ENCODE measurements at regions not wholly inside any gene's neighbourhood (a gene's known extent, or its start where the extent isn't known, plus 50 kb on each side); places are given as distances from the start of the nearest gene placed in this dataset.

GRCh38 chr16:79310710-79311109 lies 289.8 kb downstream of the MAF start:
- H3K4me3 ChIP-seq, result no peak overlapping the region
- no peaks in the 10 kb centered on the region for H3K27me3 ChIP-seq (ENCODE audit: control insufficient read depth in 3 of 3, insufficient read depth in 3 of 3, low read length in 2 of 3)
- 87 to 92% methylated on average over 7 of the region's 7 CpGs for WGBS, 2 donors
- H3K36me3 ChIP-seq (ENCODE audit: control insufficient read depth in 4 of 4, insufficient read depth in 4 of 4, low read length in 4 of 4), result no peaks in the 10 kb centered on the region
- no peaks in the 10 kb centered on the region for H3K4me1 ChIP-seq (ENCODE audit: control insufficient read depth in 5 of 5, insufficient read depth in 5 of 5, low read length in 5 of 5)
- DNase-seq (no peak), ATAC-seq (ENCODE audit: insufficient read depth, low FRiP score) (no peak)
- H3K27ac ChIP-seq (ENCODE audit: low read depth in 1 of 2, low read length in 1 of 2), result no peak overlapping the region
- no peak for TF ChIP-seq CTCF (IDR thresholded peaks at IDR 0.05; ENCODE audit: control extremely low read depth, extremely low read depth)
- no peak overlapping the region for H3K9ac ChIP-seq (ENCODE audit: insufficient read depth in 1 of 2, low read length in 2 of 2)
- no peaks in the 10 kb centered on the region for H3K9me3 ChIP-seq (ENCODE audit: control insufficient read depth in 4 of 4, insufficient read depth in 3 of 4, low read length in 3 of 4)

- H3K27me3 ChIP-seq (ENCODE audit: control insufficient read depth in 3 of 3, insufficient read depth in 3 of 3, low read length in 2 of 3), result no peaks in the 10 kb centered on the region
- no peak overlapping the region for H3K9ac ChIP-seq (ENCODE audit: insufficient read depth in 1 of 2, low read length in 2 of 2)
- no peak for DNase-seq
- no peak for TF ChIP-seq CTCF (IDR thresholded peaks at IDR 0.05; ENCODE audit: control extremely low read depth, extremely low read depth)
- H3K27ac ChIP-seq (ENCODE audit: low read depth in 1 of 2, low read length in 1 of 2), result no peak overlapping the region
- H3K9me3 ChIP-seq (ENCODE audit: control insufficient read depth in 4 of 4, insufficient read depth in 3 of 4, low read length in 3 of 4), result no peaks in the 10 kb centered on the region
- H3K36me3 ChIP-seq (ENCODE audit: control insufficient read depth in 4 of 4, insufficient read depth in 4 of 4, low read length in 4 of 4), result no peaks in the 10 kb centered on the region
- ATAC-seq (ENCODE audit: insufficient read depth, low FRiP score), result no peak
- no peaks in the 10 kb centered on the region for H3K4me1 ChIP-seq (ENCODE audit: control insufficient read depth in 5 of 5, insufficient read depth in 5 of 5, low read length in 5 of 5)
- H3K4me3 ChIP-seq, result no peak overlapping the region
- WGBS, 2 donors, result 63 to 68% methylated on average over 6 of the region's 6 CpGs
Observed at GRCh38 chr16:79309606-79310005, 290.9 kb downstream of the MAF start.

GRCh38 chr16:79307214-79307613 lies 293.3 kb downstream of the MAF start:
- DNase-seq (no peak), ATAC-seq (ENCODE audit: insufficient read depth, low FRiP score) (no peak)
- no peaks in the 10 kb centered on the region for H3K9me3 ChIP-seq (ENCODE audit: control insufficient read depth in 4 of 4, insufficient read depth in 3 of 4, low read length in 3 of 4)
- H3K36me3 ChIP-seq (ENCODE audit: control insufficient read depth in 4 of 4, insufficient read depth in 4 of 4, low read length in 4 of 4), result no peaks in the 10 kb centered on the region
- H3K27ac ChIP-seq (ENCODE audit: low read depth in 1 of 2, low read length in 1 of 2), result no peak overlapping the region
- no peak overlapping the region for H3K9ac ChIP-seq (ENCODE audit: insufficient read depth in 1 of 2, low read length in 2 of 2)
- peaks cover 0 to 10% (median 0%) of the 10 kb centered on the region in 5 donors for H3K4me1 ChIP-seq (ENCODE audit: control insufficient read depth in 5 of 5, insufficient read depth in 5 of 5, low read length in 5 of 5)
- 71 to 80% methylated on average over 10 of the region's 10 CpGs for WGBS, 2 donors
- TF ChIP-seq CTCF (IDR thresholded peaks at IDR 0.05; ENCODE audit: control extremely low read depth, extremely low read depth), result no peak
- H3K4me3 ChIP-seq, result no peak overlapping the region
- no peaks in the 10 kb centered on the region for H3K27me3 ChIP-seq (ENCODE audit: control insufficient read depth in 3 of 3, insufficient read depth in 3 of 3, low read length in 2 of 3)

GRCh38 chr16:79305074-79305473 lies 295.5 kb downstream of the MAF start:
- H3K4me3 ChIP-seq, result no peak overlapping the region
- no peak overlapping the region for H3K9ac ChIP-seq (ENCODE audit: insufficient read depth in 1 of 2, low read length in 2 of 2)
- DNase-seq (no peak), ATAC-seq (ENCODE audit: insufficient read depth, low FRiP score) (no peak)
- no peak overlapping the region for H3K27ac ChIP-seq (ENCODE audit: low read depth in 1 of 2, low read length in 1 of 2)
- H3K4me1 ChIP-seq (ENCODE audit: control insufficient read depth in 5 of 5, insufficient read depth in 5 of 5, low read length in 5 of 5), result peaks cover 0 to 10% (median 0%) of the 10 kb centered on the region in 5 donors
- no peaks in the 10 kb centered on the region for H3K27me3 ChIP-seq (ENCODE audit: control insufficient read depth in 3 of 3, insufficient read depth in 3 of 3, low read length in 2 of 3)
- no peak for TF ChIP-seq CTCF (IDR thresholded peaks at IDR 0.05; ENCODE audit: control extremely low read depth, extremely low read depth)
- WGBS, 2 donors, result 95 to 96% methylated on average over 10 of the region's 10 CpGs
- H3K36me3 ChIP-seq (ENCODE audit: control insufficient read depth in 4 of 4, insufficient read depth in 4 of 4, low read length in 4 of 4), result no peaks in the 10 kb centered on the region
- no peaks in the 10 kb centered on the region for H3K9me3 ChIP-seq (ENCODE audit: control insufficient read depth in 4 of 4, insufficient read depth in 3 of 4, low read length in 3 of 4)

All from lung (tissue), 11 donors.